ENCODE measurements at regions not wholly inside any gene's neighbourhood (a gene's known extent, or its start where the extent isn't known, plus 50 kb on each side); places are given as distances from the start of the nearest gene placed in this dataset.

- H3K9me3 ChIP-seq (ENCODE audit: insufficient read depth, low read length) = no peaks in the 10 kb centered on the region
- no peak overlapping the region for H3K9ac ChIP-seq (ENCODE audit: low read length)
- no peaks in the 10 kb centered on the region for H3F3A ChIP-seq (ENCODE audit: insufficient read depth)
- H3K36me3 ChIP-seq (ENCODE audit: low read length) = no peaks in the 10 kb centered on the region
- H3K4me2 ChIP-seq (ENCODE audit: low read depth, low read length, poor library complexity, severe bottlenecking) = no peak overlapping the region
- no peak overlapping the region for H3K4me3 ChIP-seq (ENCODE audit: insufficient read depth, low read length, poor library complexity, severe bottlenecking)
- no peak overlapping the region for H3K27ac ChIP-seq (ENCODE audit: low read depth, low read length)
- TF ChIP-seq EZH2phosphoT487 (conservative IDR thresholded peaks at IDR 0.05; ENCODE audit: low read length) = no peak
- no peak for TF ChIP-seq CTCF (IDR thresholded peaks at IDR 0.05; ENCODE audit: insufficient read depth, low read length, poor library complexity, severe bottlenecking)
- H4K20me1 ChIP-seq (ENCODE audit: low read depth, low read length) = no peaks in the 10 kb centered on the region
- no peak overlapping the region for H2AFZ ChIP-seq (ENCODE audit: low read depth, low read length, severe bottlenecking)
- no peaks in the 10 kb centered on the region for H3K9me2 ChIP-seq (replicated peaks; ENCODE audit: insufficient read depth, low read length)
- H3K27me3 ChIP-seq (ENCODE audit: low read length) = no peaks in the 10 kb centered on the region
- H3K79me2 ChIP-seq (ENCODE audit: insufficient read depth, low read length) = no peaks in the 10 kb centered on the region
Observed at GRCh38 chr11:92790926-92791616, 178.4 kb upstream of the MTNR1B start.

GRCh38 chr11:92791886-92792285 is 177.6 kb upstream of the MTNR1B start:
- Histone ChIP-seq H3K27me3 (ENCODE audit: low read length) (no peaks in the 10 kb centered on the region), H3F3A (ENCODE audit: insufficient read depth) (no peaks in the 10 kb centered on the region), H3K9me2 (replicated peaks; ENCODE audit: insufficient read depth, low read length) (no peaks in the 10 kb centered on the region), H2AFZ (ENCODE audit: low read depth, low read length, severe bottlenecking) (no peak overlapping the region), H3K9me3 (ENCODE audit: insufficient read depth, low read length) (no peaks in the 10 kb centered on the region), H3K9ac (ENCODE audit: low read length) (no peak overlapping the region), H3K4me3 (ENCODE audit: insufficient read depth, low read length, poor library complexity, severe bottlenecking) (no peak overlapping the region), H3K27ac (ENCODE audit: low read depth, low read length) (no peak overlapping the region), H3K79me2 (ENCODE audit: insufficient read depth, low read length) (no peaks in the 10 kb centered on the region), H4K20me1 (ENCODE audit: low read depth, low read length) (no peaks in the 10 kb centered on the region), H3K36me3 (ENCODE audit: low read length) (no peaks in the 10 kb centered on the region), H3K4me2 (ENCODE audit: low read depth, low read length, poor library complexity, severe bottlenecking) (no peak overlapping the region)
- TF ChIP-seq EZH2phosphoT487 (conservative IDR thresholded peaks at IDR 0.05; ENCODE audit: low read length) (no peak), CTCF (IDR thresholded peaks at IDR 0.05; ENCODE audit: insufficient read depth, low read length, poor library complexity, severe bottlenecking) (no peak)

- Histone ChIP-seq H3K27me3 (ENCODE audit: low read length) (no peaks in the 10 kb centered on the region), H3K4me2 (ENCODE audit: low read depth, low read length, poor library complexity, severe bottlenecking) (no peak overlapping the region), H4K20me1 (ENCODE audit: low read depth, low read length) (no peaks in the 10 kb centered on the region), H3K4me3 (ENCODE audit: insufficient read depth, low read length, poor library complexity, severe bottlenecking) (no peak overlapping the region), H2AFZ (ENCODE audit: low read depth, low read length, severe bottlenecking) (no peak overlapping the region), H3F3A (ENCODE audit: insufficient read depth) (no peaks in the 10 kb centered on the region), H3K9ac (ENCODE audit: low read length) (no peak overlapping the region), H3K9me3 (ENCODE audit: insufficient read depth, low read length) (no peaks in the 10 kb centered on the region), H3K9me2 (replicated peaks; ENCODE audit: insufficient read depth, low read length) (no peaks in the 10 kb centered on the region), H3K79me2 (ENCODE audit: insufficient read depth, low read length) (no peaks in the 10 kb centered on the region), H3K36me3 (ENCODE audit: low read length) (no peaks in the 10 kb centered on the region), H3K27ac (ENCODE audit: low read depth, low read length) (no peak overlapping the region)
- TF ChIP-seq CTCF (IDR thresholded peaks at IDR 0.05; ENCODE audit: insufficient read depth, low read length, poor library complexity, severe bottlenecking) (no peak), EZH2phosphoT487 (conservative IDR thresholded peaks at IDR 0.05; ENCODE audit: low read length) (no peak)
Observed at GRCh38 chr11:92793189-92793588, 176.3 kb upstream of the MTNR1B start.

All from SU-DHL-6 (cell line).